ENCODE measurements at regions not wholly inside any gene's neighbourhood (a gene's known extent, or its start where the extent isn't known, plus 50 kb on each side); places are given as distances from the start of the nearest gene placed in this dataset.

- Histone ChIP-seq H3K36me3 (ENCODE audit: control insufficient read depth, insufficient read depth, low read length) (no peaks in the 10 kb centered on the region), H3K4me3 (ENCODE audit: low read depth in 2 of 2, low read length in 2 of 2) (no peak overlapping the region), H3K27me3 (ENCODE audit: control insufficient read depth, insufficient read depth, low read length) (no peaks in the 10 kb centered on the region), H3K27ac (ENCODE audit: low read length) (no peak overlapping the region), H3K9me3 (ENCODE audit: control insufficient read depth, insufficient read depth, low read depth, low read length) (no peaks in the 10 kb centered on the region), H3K4me1 (ENCODE audit: control insufficient read depth, insufficient read depth, low read length) (no peaks in the 10 kb centered on the region)
- intact Hi-C loops (cut with micrococcal nuclease; ENCODE audit: unreplicated experiment) = no loop called here
- in situ Hi-C loops (cut with HindIII; ENCODE audit: low pct_unique_long_range_greater_than_20kb, low sequenced_read_pairs) = no loop called here
- DNase-seq (ENCODE audit: low read depth, low spot score) = no peak
- TF ChIP-seq POLR2AphosphoS5 (IDR thresholded peaks at IDR 0.05; ENCODE audit: low read depth, low read length) = no peak
- TF ChIP-seq REST (IDR thresholded peaks at IDR 0.05; ENCODE audit: insufficient read depth in 1 of 2, low read depth in 2 of 2, low read length in 1 of 2) = no peak
- TF ChIP-seq SIN3A (IDR thresholded peaks at IDR 0.05; ENCODE audit: borderline replicate concordance, insufficient read depth, low read depth, low read length) = no peak
- TF ChIP-seq CTCF (IDR thresholded peaks at IDR 0.05) = no peak
- TF ChIP-seq TCF7L2 (IDR thresholded peaks at IDR 0.05; ENCODE audit: low read depth, low read length) = no peak
- no TSS peak for BruUV-seq (replicated peaks)
- no peak for ATAC-seq
- POLR2A ChIA-PET = no interaction called here
- CTCF ChIA-PET = no interaction called here
Measured at GRCh38 chrX:118883994-118884393, 60.4 kb downstream of the ZCCHC12 start.

GRCh38 chrX:118884552-118885138, 61.0 kb downstream of the ZCCHC12 start:
- Histone ChIP-seq H3K9me3 (ENCODE audit: control insufficient read depth, insufficient read depth, low read depth, low read length) (no peaks in the 10 kb centered on the region), H3K4me3 (ENCODE audit: low read depth in 2 of 2, low read length in 2 of 2) (no peak overlapping the region), H3K4me1 (ENCODE audit: control insufficient read depth, insufficient read depth, low read length) (no peaks in the 10 kb centered on the region), H3K27me3 (ENCODE audit: control insufficient read depth, insufficient read depth, low read length) (no peaks in the 10 kb centered on the region), H3K27ac (ENCODE audit: low read length) (no peak overlapping the region), H3K36me3 (ENCODE audit: control insufficient read depth, insufficient read depth, low read length) (no peaks in the 10 kb centered on the region)
- in situ Hi-C loops (cut with HindIII; ENCODE audit: low pct_unique_long_range_greater_than_20kb, low sequenced_read_pairs) (no loop called here), intact Hi-C loops (cut with micrococcal nuclease; ENCODE audit: unreplicated experiment) (no loop called here)
- TF ChIP-seq CTCF (IDR thresholded peaks at IDR 0.05) (no peak), TCF7L2 (IDR thresholded peaks at IDR 0.05; ENCODE audit: low read depth, low read length) (no peak), POLR2AphosphoS5 (IDR thresholded peaks at IDR 0.05; ENCODE audit: low read depth, low read length) (no peak), SIN3A (IDR thresholded peaks at IDR 0.05; ENCODE audit: borderline replicate concordance, insufficient read depth, low read depth, low read length) (no peak), REST (IDR thresholded peaks at IDR 0.05; ENCODE audit: insufficient read depth in 1 of 2, low read depth in 2 of 2, low read length in 1 of 2) (no peak)
- ATAC-seq (no peak), DNase-seq (ENCODE audit: low read depth, low spot score) (no peak)
- no TSS peak for BruUV-seq (replicated peaks)
- ChIA-PET CTCF (no interaction called here), POLR2A (no interaction called here)

Measured in Panc1 (cell line).